PC-3 (cell line): ENCODE measurements at regions not wholly inside any gene's neighbourhood (a gene's known extent, or its start where the extent isn't known, plus 50 kb on each side); places are given as distances from the start of the nearest gene placed in this dataset.

ENCODE experiments used
- ATAC-seq: fragments of 200-7000 bp; cut with Tn5 transposase; 2 replicates; pipeline ENCODE4 v1.9.1; 2020; ENCODE audit warnings: mild to moderate bottlenecking, moderate library complexity
- BruUV-seq: library from RNA; stranded (reverse); fragments of 400-500 nt; replicated peaks from 2 replicates; lab custom pipeline; 2021; lab: Mats Ljungman, UMichigan
- CTCF ChIA-PET: fragments of 300-600 bp; sonication (Branson Sonifier 250); formaldehyde crosslinking; loops from one replicate; lab custom pipeline; 2022; ENCODE audit warnings: antibody characterized with exemption; lab: Charles Lee
- POLR2A ChIA-PET: fragments of 300-600 bp; sonication (Branson Sonifier 250); formaldehyde crosslinking; loops from one replicate; lab custom pipeline; 2022; ENCODE audit warnings: antibody characterized with exemption; ENCODE audit not compliant: unreplicated experiment; lab: Charles Lee
- DNase-seq: peaks from one replicate; pipeline ENCODE4 v3.0.0-alpha.2; 2015
- H2AFZ ChIP-seq: fragments of 300-600 bp; sonication (generic); 2 replicates; pipeline ENCODE4 v1.6.0; 2016; ENCODE audit warnings: antibody characterized with exemption, low read length
- H3F3A ChIP-seq: fragments of 300-600 bp; sonication (generic); one replicate; pipeline ENCODE4 v1.6.0; 2017; ENCODE audit warnings: antibody characterized with exemption, low read length, control low read depth, mild to moderate bottlenecking; ENCODE audit not compliant: unreplicated experiment
- H3K27ac ChIP-seq: fragments of 300-600 bp; sonication (generic); 2 replicates; pipeline ENCODE4 v1.5.1; 2016; ENCODE audit warnings: mild to moderate bottlenecking, low read length
- H3K27me3 ChIP-seq: fragments of 300-600 bp; sonication (generic); 2 replicates; pipeline ENCODE4 v1.6.1; 2016; ENCODE audit warnings: low read length, mixed read lengths
- H3K36me3 ChIP-seq: fragments of 300-600 bp; sonication (generic); 2 replicates; pipeline ENCODE4 v1.6.1; 2016; ENCODE audit warnings: low read depth, mixed run types, low read length, mixed read lengths
- H3K4me1 ChIP-seq: fragments of 300-600 bp; sonication (generic); 2 replicates; pipeline ENCODE4 v1.5.1; 2016; ENCODE audit warnings: low read length; ENCODE audit not compliant: insufficient read depth
- H3K4me2 ChIP-seq: fragments of 300-600 bp; sonication (generic); 2 replicates; pipeline ENCODE4 v1.6.0; 2016; ENCODE audit warnings: low read length
- H3K4me3 ChIP-seq: fragments of 300-600 bp; sonication (generic); 2 replicates; pipeline ENCODE4 v1.5.1; 2016; ENCODE audit warnings: mild to moderate bottlenecking, low read length, mixed read lengths
- H3K79me2 ChIP-seq: fragments of 300-600 bp; sonication (generic); 2 replicates; pipeline ENCODE4 v1.6.1; 2017; ENCODE audit warnings: low read length, mixed read lengths
- H3K9ac ChIP-seq: fragments of 300-600 bp; sonication (generic); 2 replicates; pipeline ENCODE4 v1.6.0; 2016; ENCODE audit warnings: mild to moderate bottlenecking, low read length
- H3K9me2 ChIP-seq: fragments of 300-600 bp; sonication (generic); replicated peaks from 2 replicates; pipeline ENCODE4 v1.6.1; 2016; ENCODE audit warnings: mixed run types, low read length, mixed read lengths
- H3K9me3 ChIP-seq: fragments of 300-600 bp; sonication (generic); 2 replicates; pipeline ENCODE4 v1.6.1; 2016; ENCODE audit warnings: low read length, mixed read lengths
- H4K20me1 ChIP-seq: fragments of 300-600 bp; sonication (generic); 2 replicates; pipeline ENCODE4 v1.6.1; 2016; ENCODE audit warnings: low read length, mixed read lengths
- CTCF ChIP-seq: fragments of 300-600 bp; sonication (generic); conservative IDR thresholded peaks from 2 replicates; pipeline ENCODE4 v1.5.1; 2017; ENCODE audit warnings: antibody characterized with exemption, low read depth, mild to moderate bottlenecking, low read length
- EZH2 ChIP-seq: fragments of 300-600 bp; sonication (generic); IDR thresholded peaks from one replicate; pipeline ENCODE4 v1.6.1; 2017; ENCODE audit warnings: antibody characterized with exemption, mild to moderate bottlenecking, low read length; ENCODE audit not compliant: unreplicated experiment
- EZH2phosphoT487 ChIP-seq: fragments of 300-600 bp; sonication (generic); IDR thresholded peaks from 2 replicates; pipeline ENCODE4 v1.6.1; 2018; ENCODE audit warnings: mild to moderate bottlenecking, antibody characterized with exemption, low read length, borderline replicate concordance
- intact Hi-C: fragments of 100-400 bp; cut with micrococcal nuclease; formaldehyde crosslinking; loops from 2 replicates; pipeline ENCODE4 v1.9.0; 2023

GRCh38 chr20:48175261-48175660 is 390.0 kb upstream of the SULF2 start:
- intact Hi-C loops = no loop called here
- ChIA-PET CTCF (no interaction called here), POLR2A (no interaction called here)
- H3K9me2 ChIP-seq = no peaks in the 10 kb centered on the region
- H3K4me3 ChIP-seq = no peak overlapping the region
- H3K9ac ChIP-seq = no peak overlapping the region
- no peaks in the 10 kb centered on the region for H3K9me3 ChIP-seq
- no peaks in the 10 kb centered on the region for H3K36me3 ChIP-seq
- ATAC-seq (no peak), DNase-seq (no peak)
- H3K79me2 ChIP-seq = no peaks in the 10 kb centered on the region
- peaks cover 8% of the 10 kb centered on the region for H3K4me1 ChIP-seq
- H4K20me1 ChIP-seq = no peaks in the 10 kb centered on the region
- no peak overlapping the region for H2AFZ ChIP-seq
- no TSS peak for BruUV-seq
- H3K27ac ChIP-seq = no peak overlapping the region
- no peaks in the 10 kb centered on the region for H3K27me3 ChIP-seq
- no peak overlapping the region for H3K4me2 ChIP-seq
- H3F3A ChIP-seq = no peaks in the 10 kb centered on the region
- TF ChIP-seq EZH2phosphoT487 (no peak), EZH2 (no peak), CTCF (no peak)

- no peak overlapping the region for H3K4me3 ChIP-seq
- intact Hi-C loops = no loop called here
- H2AFZ ChIP-seq = no peak overlapping the region
- no peaks in the 10 kb centered on the region for H4K20me1 ChIP-seq
- H3K79me2 ChIP-seq = no peaks in the 10 kb centered on the region
- no peaks in the 10 kb centered on the region for H3K27me3 ChIP-seq
- no peak for DNase-seq
- no peak overlapping the region for H3K27ac ChIP-seq
- TF ChIP-seq EZH2 (no peak), CTCF (no peak), EZH2phosphoT487 (no peak)
- H3K9me2 ChIP-seq = no peaks in the 10 kb centered on the region
- H3K9me3 ChIP-seq = no peaks in the 10 kb centered on the region
- ChIA-PET POLR2A (no interaction called here), CTCF (no interaction called here)
- no peak for ATAC-seq
- H3F3A ChIP-seq = no peaks in the 10 kb centered on the region
- no peak overlapping the region for H3K9ac ChIP-seq
- BruUV-seq = no TSS peak
- no peaks in the 10 kb centered on the region for H3K4me1 ChIP-seq
- H3K36me3 ChIP-seq = no peaks in the 10 kb centered on the region
- no peak overlapping the region for H3K4me2 ChIP-seq
Measured at GRCh38 chr20:48172357-48172702, 387.0 kb upstream of the SULF2 start.

GRCh38 chr20:48171626-48172356 is 386.5 kb upstream of the SULF2 start:
- POLR2A ChIA-PET = no interaction called here
- Histone ChIP-seq H3K9ac (no peak overlapping the region), H3K27me3 (no peaks in the 10 kb centered on the region), H3K4me1 (peaks cover 2% of the 10 kb centered on the region), H3K9me3 (no peaks in the 10 kb centered on the region), H3F3A (no peaks in the 10 kb centered on the region), H3K4me2 (no peak overlapping the region), H3K9me2 (no peaks in the 10 kb centered on the region), H3K4me3 (no peak overlapping the region), H3K79me2 (no peaks in the 10 kb centered on the region), H3K36me3 (no peaks in the 10 kb centered on the region), H4K20me1 (no peaks in the 10 kb centered on the region), H2AFZ (no peak overlapping the region), H3K27ac (no peak overlapping the region)
- intact Hi-C loops = no loop called here
- no peak for TF ChIP-seq EZH2
- TF ChIP-seq EZH2phosphoT487 = no peak
- no peak for TF ChIP-seq CTCF
- ATAC-seq = no peak
- CTCF ChIA-PET = no interaction called here
- DNase-seq = no peak
- no TSS peak for BruUV-seq
